ENCODE measurements at regions not wholly inside any gene's neighbourhood (a gene's known extent, or its start where the extent isn't known, plus 50 kb on each side); places are given as distances from the start of the nearest gene placed in this dataset.

DNA sequence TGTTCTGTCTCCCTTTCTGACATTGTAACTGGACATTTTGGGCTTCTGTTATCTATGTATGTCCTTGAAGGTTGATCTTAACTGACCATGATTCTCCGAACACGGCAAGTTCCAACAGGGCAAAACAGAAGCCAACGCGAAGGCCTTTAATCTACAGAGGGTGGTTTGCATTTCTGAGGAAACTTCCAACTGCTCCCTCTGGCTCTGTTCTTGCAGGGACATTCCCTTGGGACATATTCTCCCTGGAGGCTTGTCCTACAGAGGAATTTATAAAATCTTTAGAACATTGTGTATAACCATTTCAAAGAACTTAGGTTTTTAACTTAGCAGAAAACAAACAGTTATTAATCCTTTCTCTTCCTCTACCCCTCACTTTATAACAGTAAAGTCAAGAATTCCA lies 189.0 kb upstream of the CDYL start:
- TF ChIP-seq, protein P1, sequence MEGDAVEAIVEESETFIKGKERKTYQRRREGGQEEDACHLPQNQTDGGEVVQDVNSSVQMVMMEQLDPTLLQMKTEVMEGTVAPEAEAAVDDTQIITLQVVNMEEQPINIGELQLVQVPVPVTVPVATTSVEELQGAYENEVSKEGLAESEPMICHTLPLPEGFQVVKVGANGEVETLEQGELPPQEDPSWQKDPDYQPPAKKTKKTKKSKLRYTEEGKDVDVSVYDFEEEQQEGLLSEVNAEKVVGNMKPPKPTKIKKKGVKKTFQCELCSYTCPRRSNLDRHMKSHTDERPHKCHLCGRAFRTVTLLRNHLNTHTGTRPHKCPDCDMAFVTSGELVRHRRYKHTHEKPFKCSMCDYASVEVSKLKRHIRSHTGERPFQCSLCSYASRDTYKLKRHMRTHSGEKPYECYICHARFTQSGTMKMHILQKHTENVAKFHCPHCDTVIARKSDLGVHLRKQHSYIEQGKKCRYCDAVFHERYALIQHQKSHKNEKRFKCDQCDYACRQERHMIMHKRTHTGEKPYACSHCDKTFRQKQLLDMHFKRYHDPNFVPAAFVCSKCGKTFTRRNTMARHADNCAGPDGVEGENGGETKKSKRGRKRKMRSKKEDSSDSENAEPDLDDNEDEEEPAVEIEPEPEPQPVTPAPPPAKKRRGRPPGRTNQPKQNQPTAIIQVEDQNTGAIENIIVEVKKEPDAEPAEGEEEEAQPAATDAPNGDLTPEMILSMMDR (conservative IDR thresholded peaks at IDR 0.05; ENCODE audit: low read length), result no peak
- no peak for TF ChIP-seq EZH2phosphoT487 (IDR thresholded peaks at IDR 0.05; ENCODE audit: borderline replicate concordance, low read depth, low read length)
